ENCODE measurements at regions not wholly inside any gene's neighbourhood (a gene's known extent, or its start where the extent isn't known, plus 50 kb on each side); places are given as distances from the start of the nearest gene placed in this dataset.

GRCh38 chr20:12458241-12458640 is 540.5 kb downstream of the BTBD3 start:
- no peak for TF ChIP-seq CTCF (IDR thresholded peaks at IDR 0.05; ENCODE audit: low read length, missing control alignments)
- H3K4me3 ChIP-seq (replicated peaks; ENCODE audit: low read depth, low read length), result no peak overlapping the region
- DNase-seq (ENCODE audit: low read depth), result no peak

- TF ChIP-seq CTCF (IDR thresholded peaks at IDR 0.05; ENCODE audit: low read length, missing control alignments), result no peak
- DNase-seq (ENCODE audit: low read depth), result no peak
- H3K4me3 ChIP-seq (replicated peaks; ENCODE audit: low read depth, low read length), result no peak overlapping the region
These were observed 544.7 kb upstream of the SPTLC3 start for GRCh38 chr20:12464036-12464435.

- no peak for DNase-seq (ENCODE audit: low read depth)
- no peak for TF ChIP-seq CTCF (IDR thresholded peaks at IDR 0.05; ENCODE audit: low read length, missing control alignments)
- no peak overlapping the region for H3K4me3 ChIP-seq (replicated peaks; ENCODE audit: low read depth, low read length)
These were observed 541.9 kb upstream of the SPTLC3 start for GRCh38 chr20:12466915-12467314.

GRCh38 chr20:12467758-12468157 is 541.0 kb upstream of the SPTLC3 start:
- no peak for DNase-seq (ENCODE audit: low read depth)
- no peak overlapping the region for H3K4me3 ChIP-seq (replicated peaks; ENCODE audit: low read depth, low read length)
- TF ChIP-seq CTCF (IDR thresholded peaks at IDR 0.05; ENCODE audit: low read length, missing control alignments), result no peak

GRCh38 chr20:12482661-12483060 is 526.1 kb upstream of the SPTLC3 start:
- TF ChIP-seq CTCF (IDR thresholded peaks at IDR 0.05; ENCODE audit: low read length, missing control alignments), result no peak
- DNase-seq (ENCODE audit: low read depth), result no peak
- no peak overlapping the region for H3K4me3 ChIP-seq (replicated peaks; ENCODE audit: low read depth, low read length)

- DNase-seq (ENCODE audit: low read depth), result no peak
- no peak for TF ChIP-seq CTCF (IDR thresholded peaks at IDR 0.05; ENCODE audit: low read length, missing control alignments)
- no peak overlapping the region for H3K4me3 ChIP-seq (replicated peaks; ENCODE audit: low read depth, low read length)
These were observed 506.3 kb upstream of the SPTLC3 start for GRCh38 chr20:12502443-12502842.

- TF ChIP-seq CTCF (IDR thresholded peaks at IDR 0.05; ENCODE audit: low read length, missing control alignments), result no peak
- H3K4me3 ChIP-seq (replicated peaks; ENCODE audit: low read depth, low read length), result no peak overlapping the region
- DNase-seq (ENCODE audit: low read depth), result no peak
These were observed 504.0 kb upstream of the SPTLC3 start for GRCh38 chr20:12504779-12505178.

Measured in fibroblast of pulmonary artery (primary cell).